Chondrocyte (in vitro differentiated cells): ENCODE measurements at regions not wholly inside any gene's neighbourhood (a gene's known extent, or its start where the extent isn't known, plus 50 kb on each side); places are given as distances from the start of the nearest gene placed in this dataset.
"Not testable (repeated sequence)": the region's sequence is repeated elsewhere in the genome, so short reads cannot be mapped to it uniquely, and the experiment has no call there.

ENCODE experiments used
- DNase-seq: peaks from one replicate; pipeline ENCODE4 v3.0.0; 2021; ENCODE audit warnings: mixed read lengths, low spot score
- H3K27ac Mint-ChIP-seq: one replicate; pipeline ENCODE4 v1.8.0; 2021; ENCODE audit warnings: mild to moderate bottlenecking, moderate library complexity, mixed read lengths; ENCODE audit not compliant: unreplicated experiment
- H3K27me3 Mint-ChIP-seq: 2 replicates; pipeline ENCODE4 v1.8.0; 2021; ENCODE audit warnings: low read depth, mixed read lengths
- H3K36me3 Mint-ChIP-seq: 2 replicates; pipeline ENCODE4 v1.8.0; 2021; ENCODE audit warnings: low read depth, mixed read lengths
- H3K4me1 Mint-ChIP-seq: 2 replicates; pipeline ENCODE4 v1.8.0; 2021; ENCODE audit warnings: low read depth, mild to moderate bottlenecking, mixed read lengths
- H3K4me3 Mint-ChIP-seq: one replicate; pipeline ENCODE4 v1.8.0; 2021; ENCODE audit warnings: mild to moderate bottlenecking, moderate library complexity, mixed read lengths; ENCODE audit not compliant: unreplicated experiment
- H3K9me3 Mint-ChIP-seq: 2 replicates; pipeline ENCODE4 v1.8.0; 2021; ENCODE audit warnings: low read depth, mixed read lengths

- Mint-ChIP-seq H3K4me1 (peaks cover 14% of the 10 kb centered on the region), H3K36me3 (peaks cover 13% of the 10 kb centered on the region)
- not testable (repeated sequence) for DNase-seq, H3K27ac Mint-ChIP-seq, H3K4me3 Mint-ChIP-seq, H3K27me3 Mint-ChIP-seq, H3K9me3 Mint-ChIP-seq
These were observed 66.1 kb upstream of the ZSCAN2 start for GRCh38 chr15:84534561-84535235.

GRCh38 chr15:84536181-84536580, 64.6 kb upstream of the ZSCAN2 start:
- not testable (repeated sequence) for H3K4me1 Mint-ChIP-seq, H3K27ac Mint-ChIP-seq, DNase-seq, H3K27me3 Mint-ChIP-seq, H3K4me3 Mint-ChIP-seq, H3K9me3 Mint-ChIP-seq
- peaks cover 17% of the 10 kb centered on the region for H3K36me3 Mint-ChIP-seq

GRCh38 chr15:84544586-84544985, 56.2 kb upstream of the ZSCAN2 start:
- not testable (repeated sequence) for H3K4me3 Mint-ChIP-seq, DNase-seq, H3K27me3 Mint-ChIP-seq, H3K27ac Mint-ChIP-seq, H3K9me3 Mint-ChIP-seq
- Mint-ChIP-seq H3K36me3 (peaks cover 27% of the 10 kb centered on the region), H3K4me1 (peaks cover 11% of the 10 kb centered on the region)

- H3K4me3 Mint-ChIP-seq, H3K27me3 Mint-ChIP-seq, DNase-seq, H3K27ac Mint-ChIP-seq, H3K9me3 Mint-ChIP-seq: not testable (repeated sequence)
- Mint-ChIP-seq H3K4me1 (peaks cover 29% of the 10 kb centered on the region), H3K36me3 (peaks cover 16% of the 10 kb centered on the region)
These were observed 53.7 kb upstream of the ZSCAN2 start for GRCh38 chr15:84547150-84547549.

GRCh38 chr15:84550503-84550902, 50.3 kb upstream of the ZSCAN2 start:
- H3K27me3 Mint-ChIP-seq: not testable (repeated sequence)
- Mint-ChIP-seq H3K4me1 (peaks cover 49% of the 10 kb centered on the region), H3K27ac (peak overlapping the region; percentile 77)

More at GRCh38 chr15:84550503-84550902, 50.3 kb upstream of the ZSCAN2 start:
- H3K36me3 Mint-ChIP-seq: peaks cover 25% of the 10 kb centered on the region
- H3K4me3 Mint-ChIP-seq, H3K9me3 Mint-ChIP-seq, DNase-seq: not testable (repeated sequence)
